ENCODE measurements at regions not wholly inside any gene's neighbourhood (a gene's known extent, or its start where the extent isn't known, plus 50 kb on each side); places are given as distances from the start of the nearest gene placed in this dataset.

- TF ChIP-seq CTCF (IDR thresholded peaks at IDR 0.05) (no peak), POLR2AphosphoS5 (IDR thresholded peaks at IDR 0.05) (no peak)
These were observed 53.9 kb upstream of the RNU6ATAC start for GRCh38 chr9:134218230-134218629.
